HG03442 (cell line): ENCODE measurements at regions not wholly inside any gene's neighbourhood (a gene's known extent, or its start where the extent isn't known, plus 50 kb on each side); places are given as distances from the start of the nearest gene placed in this dataset.

Experiments used
- ATAC-seq: cut with Tn5 transposase; IDR thresholded peaks from one replicate; pipeline ENCODE4 v1.9.1; 2021; ENCODE audit warnings: mild to moderate bottlenecking, moderate library complexity; ENCODE audit not compliant: unreplicated experiment

GRCh38 chr12:30044206-30044605 lies 260.5 kb upstream of the TMTC1 start:
- ATAC-seq = no peak

DNA sequence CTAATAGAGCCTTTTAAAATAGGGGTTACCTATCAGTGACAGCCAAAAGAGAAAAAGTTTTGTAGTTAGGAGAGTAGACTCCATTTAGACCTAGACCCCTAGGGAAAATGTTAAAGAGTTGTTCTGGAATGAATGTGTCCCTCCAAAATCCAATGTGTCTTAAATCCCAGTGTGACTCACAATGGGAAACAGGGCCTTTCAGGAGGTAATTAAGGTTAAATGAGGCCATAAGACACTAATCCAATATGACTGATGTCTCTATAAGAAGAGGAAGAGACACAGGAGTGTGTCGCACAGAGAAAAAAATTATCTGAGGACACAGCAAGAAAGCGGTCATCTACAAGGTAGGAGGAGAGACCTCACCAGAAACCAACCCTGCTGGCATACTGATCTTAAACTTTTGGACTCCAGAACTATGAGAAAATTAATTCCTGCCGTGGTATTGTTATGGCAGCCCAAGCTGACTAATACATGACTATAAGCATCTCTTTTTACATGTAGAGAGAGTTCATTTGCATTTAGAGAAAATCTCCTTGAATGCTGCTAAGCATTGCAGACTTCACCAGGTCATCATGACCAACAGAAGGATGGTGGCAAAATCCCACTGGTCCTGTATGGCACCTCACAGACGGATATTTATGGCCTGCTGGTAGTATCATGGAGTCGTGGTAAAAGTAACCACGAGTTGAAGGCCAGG lies 259.6 kb upstream of the TMTC1 start:
- no peak for ATAC-seq

- ATAC-seq = no peak
Observed at GRCh38 chr12:30041096-30041495, 257.4 kb upstream of the TMTC1 start.

DNA sequence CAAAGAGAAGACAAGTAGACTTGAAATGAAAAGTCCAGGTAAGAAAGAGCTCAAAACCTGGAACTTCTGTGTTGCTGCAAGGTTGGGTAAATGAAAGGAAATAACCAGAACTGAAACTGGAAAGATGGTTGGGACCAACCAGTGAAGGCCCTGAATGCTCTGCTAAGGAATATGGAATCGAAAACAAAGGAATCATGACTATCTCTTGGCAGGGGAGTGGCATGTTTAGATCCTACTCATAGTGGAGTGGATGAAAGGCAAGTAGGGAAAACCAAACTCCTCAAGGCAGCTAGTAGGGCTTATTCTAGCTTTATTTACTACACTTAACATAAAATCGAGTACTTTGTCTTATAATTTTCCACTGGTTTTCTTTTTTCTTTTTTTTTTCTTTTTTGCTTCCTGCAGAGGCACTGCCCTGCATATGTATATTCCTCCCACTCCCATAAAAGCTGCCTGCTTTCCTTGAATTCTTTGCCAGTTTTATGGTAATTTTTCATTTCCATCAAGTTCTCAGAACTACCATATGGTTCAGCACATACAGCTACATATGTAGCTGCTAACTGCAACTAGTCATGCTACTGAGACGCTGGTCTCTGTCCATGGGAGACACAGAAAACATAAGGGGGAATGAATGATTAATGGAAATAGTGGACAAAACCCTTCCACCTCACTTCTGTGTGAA lies 247.1 kb upstream of the TMTC1 start:
- no peak for ATAC-seq

DNA sequence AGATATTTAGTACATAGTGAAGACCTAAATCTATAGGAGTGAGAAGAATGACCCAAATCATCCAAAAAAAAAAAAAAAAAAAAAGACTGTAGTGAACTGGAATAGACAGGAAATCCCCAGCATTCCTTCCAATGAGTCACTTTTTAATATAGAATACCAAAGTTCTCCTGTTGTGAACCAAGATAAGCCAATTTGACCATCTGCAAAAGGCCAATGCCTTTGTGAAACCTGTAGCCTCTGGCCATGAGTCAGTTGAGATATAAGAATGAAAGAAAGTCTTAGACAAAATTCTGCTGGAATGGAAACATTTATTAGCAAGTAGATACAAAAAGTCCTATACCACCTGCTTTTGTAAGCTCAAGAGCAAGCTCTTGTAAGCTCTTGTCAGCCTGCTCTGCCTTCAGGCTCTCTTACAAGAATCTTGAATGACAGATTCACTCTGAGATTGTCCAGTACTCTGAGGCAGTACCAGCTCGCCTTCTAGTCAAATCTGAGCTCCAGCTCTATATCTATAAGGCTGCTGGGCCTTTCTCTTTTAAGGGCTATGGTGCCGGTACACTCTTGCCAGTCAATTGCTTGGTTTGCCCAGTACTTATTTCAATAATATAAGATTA lies 243.0 kb upstream of the TMTC1 start:
- no peak for ATAC-seq

DNA sequence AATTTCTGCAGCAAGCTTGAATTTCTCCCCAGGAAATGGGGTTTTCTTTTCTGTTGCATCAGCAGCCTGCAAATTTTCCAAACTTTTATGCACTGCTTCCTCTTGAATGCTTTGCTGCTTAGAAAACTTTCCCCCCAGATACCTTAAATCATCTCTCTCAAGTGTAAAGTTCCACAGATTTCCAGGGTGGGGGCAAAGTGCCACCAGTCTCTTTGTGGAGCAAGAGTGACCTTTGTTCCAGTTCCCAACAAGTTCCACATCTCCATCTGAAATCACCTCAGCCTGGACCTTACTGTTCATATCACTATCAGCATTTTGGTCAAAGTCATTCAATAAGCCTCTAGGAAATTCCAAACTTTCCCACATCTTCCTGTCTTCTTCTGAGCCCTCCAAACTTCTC lies 241.6 kb upstream of the TMTC1 start:
- ATAC-seq = no peak

DNA sequence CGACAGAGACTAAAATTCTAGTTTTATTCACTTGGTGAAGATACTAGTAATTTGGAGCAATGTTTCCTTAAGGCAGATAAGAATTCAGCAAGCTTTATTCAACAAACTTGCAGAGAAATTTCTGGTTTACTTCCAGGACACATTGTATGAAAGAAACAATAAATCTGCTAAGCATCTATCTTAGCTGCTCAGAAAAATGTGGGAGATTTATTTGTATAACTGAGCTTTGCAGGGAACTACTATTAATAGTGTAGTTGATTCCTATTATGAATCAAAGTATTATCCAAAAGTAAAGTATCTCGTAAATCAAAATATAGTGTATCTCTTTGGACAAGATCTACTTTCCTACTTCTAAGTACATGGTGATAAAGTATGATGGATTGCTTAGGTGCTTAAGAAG lies 239.4 kb upstream of the TMTC1 start:
- no peak for ATAC-seq

DNA sequence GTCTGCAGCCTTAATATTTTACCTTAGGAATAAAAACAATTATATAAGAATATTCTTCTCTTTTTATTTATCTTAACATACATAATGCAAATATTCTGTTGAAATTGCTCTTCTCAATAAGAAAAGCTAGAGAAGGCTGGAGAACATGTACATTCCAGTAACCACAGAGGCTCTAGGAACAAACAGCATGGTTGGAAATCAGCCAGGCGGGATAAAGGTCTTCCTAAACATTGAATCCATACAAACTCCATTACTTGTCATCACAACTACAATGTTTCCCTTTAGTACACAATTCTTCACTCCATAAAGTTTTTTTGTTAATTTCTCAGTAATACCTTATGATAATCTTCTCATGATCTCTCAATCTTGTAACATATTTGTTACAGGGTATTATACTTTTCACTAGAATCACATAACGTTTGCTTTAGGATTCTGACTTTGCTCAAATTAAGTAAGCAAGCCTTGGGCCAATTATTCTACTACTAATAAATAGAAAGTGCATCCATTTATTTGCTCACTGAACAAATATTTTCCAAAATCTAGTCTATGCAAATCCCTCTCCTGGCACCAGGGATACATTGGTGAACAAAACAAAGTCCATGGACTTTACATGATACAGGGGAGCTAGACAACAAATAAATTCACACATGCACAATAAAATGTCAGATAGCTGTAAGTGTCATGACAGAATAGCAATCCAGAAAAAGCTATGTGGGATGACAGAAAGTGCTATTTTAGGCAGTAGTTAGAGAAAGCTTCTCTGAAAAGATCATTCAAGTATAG lies 237.5 kb upstream of the TMTC1 start:
- no peak for ATAC-seq

DNA sequence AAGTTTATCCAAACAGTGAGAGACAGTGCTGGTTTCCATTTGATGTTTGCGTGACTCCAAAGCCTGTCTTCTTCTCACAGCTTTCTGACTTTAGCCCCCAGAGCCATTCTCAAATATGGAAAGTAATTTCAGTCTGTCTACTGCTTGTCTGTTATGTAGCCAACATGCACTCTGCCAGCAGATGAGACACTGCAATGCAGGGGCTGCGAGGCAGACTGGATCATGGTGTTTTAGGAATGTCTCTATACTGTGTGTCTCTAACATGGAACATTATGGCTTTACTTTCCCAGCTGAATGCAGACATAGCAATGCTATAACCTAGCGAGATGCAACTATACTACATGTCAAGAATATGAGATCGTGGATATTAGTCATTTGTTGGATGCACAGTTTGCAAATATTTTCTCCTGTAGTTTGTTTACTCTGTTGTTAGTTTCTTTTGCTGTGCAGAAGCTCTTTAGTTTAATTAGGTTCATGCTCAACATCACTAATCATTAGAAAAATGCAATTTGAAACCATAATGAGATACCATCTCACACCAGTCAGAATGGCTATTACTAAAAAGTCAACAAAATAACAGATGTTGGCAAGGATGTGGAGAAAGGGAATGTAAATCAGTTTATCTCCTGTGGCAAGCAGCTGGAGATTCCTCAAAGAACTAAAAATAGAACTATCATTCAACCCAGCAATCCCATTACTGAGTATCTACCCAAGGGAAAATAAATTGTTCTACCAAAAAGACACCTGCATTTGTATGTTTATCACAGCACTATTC lies 235.8 kb upstream of the TMTC1 start:
- ATAC-seq = no peak

- ATAC-seq = no peak
Observed at GRCh38 chr12:30016540-30017055, 232.9 kb upstream of the TMTC1 start.

GRCh38 chr12:30015631-30016337 lies 232.0 kb upstream of the TMTC1 start:
- ATAC-seq = no peak

DNA sequence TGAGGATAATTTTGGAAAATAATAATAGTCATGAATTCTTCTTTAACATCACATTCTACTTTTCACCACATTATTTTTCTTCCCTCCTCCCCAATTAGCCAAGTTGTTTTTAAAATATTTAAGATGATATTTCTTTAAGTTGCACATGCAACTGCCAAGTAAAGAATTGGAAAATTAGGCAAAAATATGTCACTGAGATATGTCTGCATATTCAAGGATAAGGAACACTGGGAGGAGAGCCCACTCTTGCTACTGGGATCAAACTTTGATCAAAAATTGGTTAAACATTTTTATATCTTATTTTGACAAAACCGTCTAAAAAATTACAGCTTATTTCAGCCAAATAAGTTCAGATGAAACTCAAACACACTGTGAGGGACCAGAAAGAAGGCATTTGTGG lies 231.2 kb upstream of the TMTC1 start:
- no peak for ATAC-seq

DNA sequence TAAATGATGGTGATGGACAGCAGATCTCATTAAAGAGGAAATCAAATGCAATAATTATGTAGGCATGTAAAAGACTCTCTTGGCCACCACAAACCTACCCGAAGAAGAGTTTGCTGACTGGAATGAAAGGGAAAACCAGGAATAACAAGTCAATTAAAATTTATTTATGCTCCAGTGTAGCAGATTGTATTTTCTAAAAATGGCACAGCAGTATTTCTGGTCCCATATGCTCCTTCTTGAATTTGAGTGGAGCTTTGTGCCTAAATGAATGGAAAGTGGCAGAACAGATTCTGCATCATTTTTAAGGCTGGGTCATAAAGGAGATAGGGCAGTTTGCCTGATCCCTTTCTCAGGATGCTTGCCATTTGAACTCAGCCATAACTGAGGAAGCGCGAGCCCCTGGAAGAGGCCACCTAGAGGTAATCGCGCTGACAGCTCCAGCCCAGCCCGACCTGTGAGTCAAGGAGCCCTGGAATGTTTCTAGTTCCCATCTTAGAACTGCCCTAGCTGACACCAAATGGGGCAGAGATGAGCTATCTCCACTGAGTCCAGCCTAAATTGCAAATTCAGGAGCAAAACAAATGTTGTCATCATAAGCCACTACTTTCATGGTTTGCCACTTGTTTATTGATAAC lies 229.2 kb upstream of the TMTC1 start:
- no peak for ATAC-seq

DNA sequence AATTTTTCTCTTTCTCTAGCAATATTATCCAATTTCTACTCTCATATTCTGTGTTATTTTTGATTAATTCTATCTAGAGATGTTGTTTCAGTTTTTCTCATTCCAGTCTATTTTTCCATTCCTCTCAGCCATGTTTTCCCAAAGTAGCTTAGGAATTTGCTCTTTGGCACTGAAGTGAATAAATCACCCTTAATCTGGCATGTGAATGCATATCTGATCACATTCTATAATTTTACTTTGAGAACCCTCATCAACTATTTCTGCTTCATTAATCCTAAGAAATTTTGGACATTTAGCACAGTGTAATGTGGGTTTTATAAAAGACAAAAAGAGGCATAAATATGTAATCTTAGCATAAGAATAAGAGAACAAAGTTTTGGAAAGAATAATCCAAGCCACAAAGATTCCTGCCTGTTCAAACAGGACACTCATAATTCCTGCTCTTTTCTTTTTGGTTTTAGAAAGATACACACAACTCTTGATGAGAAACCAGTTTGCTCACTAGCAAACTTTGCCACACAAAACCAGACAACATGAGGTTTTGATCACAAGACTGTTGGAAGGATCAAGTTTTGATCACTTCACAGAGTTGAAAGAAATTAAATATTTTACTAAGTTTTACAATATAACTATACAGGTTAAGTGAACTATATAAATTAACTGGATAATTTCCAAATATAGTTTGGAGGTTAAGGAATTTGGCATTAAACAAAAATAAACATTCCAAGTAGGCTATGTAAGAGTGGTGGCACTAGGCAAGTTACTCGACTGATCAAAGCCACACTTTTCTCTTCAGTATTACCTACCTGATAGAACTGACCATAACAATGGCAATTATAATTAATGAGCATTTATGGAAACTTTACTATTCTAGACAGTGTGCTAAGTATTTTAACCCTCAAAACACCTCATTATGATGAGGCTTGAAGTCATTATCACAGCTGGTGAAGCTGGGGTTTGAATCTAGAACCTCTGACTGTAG lies 226.6 kb upstream of the TMTC1 start:
- no peak for ATAC-seq

GRCh38 chr12:30006021-30006420 lies 222.3 kb upstream of the TMTC1 start:
- ATAC-seq = no peak

DNA sequence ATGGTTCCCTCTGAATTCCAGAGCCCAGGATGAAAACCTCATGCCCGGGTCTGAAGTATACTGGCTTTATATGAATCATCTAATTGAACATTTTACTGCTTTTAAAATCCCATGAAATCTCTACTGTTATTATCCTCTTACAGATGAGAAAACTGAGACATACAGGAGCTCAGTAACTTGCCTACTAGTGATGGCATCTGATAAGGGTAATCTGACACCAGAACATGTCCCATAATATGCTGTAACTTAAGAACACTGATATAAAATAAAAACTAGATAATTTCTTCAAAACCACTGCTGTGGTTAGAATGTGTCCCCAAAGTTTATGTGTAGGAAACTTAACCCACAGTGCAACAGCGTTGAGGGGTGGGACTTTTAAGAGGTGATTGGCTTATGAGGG lies 219.6 kb upstream of the TMTC1 start:
- no peak for ATAC-seq

- no peak for ATAC-seq
Observed at GRCh38 chr12:30002677-30003076, 218.9 kb upstream of the TMTC1 start.

DNA sequence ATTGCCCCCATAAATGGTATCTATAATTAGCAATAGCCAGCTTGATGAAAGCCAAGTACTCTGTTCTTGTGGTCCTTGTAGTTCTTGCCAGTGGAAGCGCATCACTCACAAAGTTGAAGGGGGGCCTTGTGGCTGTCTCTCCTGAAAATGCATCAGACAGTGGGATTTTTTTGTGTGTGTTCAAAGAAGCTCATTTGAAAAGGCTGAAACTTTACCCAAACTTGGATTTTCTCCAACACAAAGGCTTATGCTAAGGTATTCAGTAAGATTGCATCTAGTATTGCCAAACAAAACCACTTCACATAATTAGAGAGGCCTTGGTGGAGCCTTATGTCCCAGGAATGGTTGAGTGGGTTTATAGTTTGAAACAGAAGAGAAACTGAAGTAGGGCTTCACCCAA lies 216.7 kb upstream of the TMTC1 start:
- ATAC-seq = no peak
